Kidney (tissue), 13 donors: ENCODE measurements at regions not wholly inside any gene's neighbourhood (a gene's known extent, or its start where the extent isn't known, plus 50 kb on each side); places are given as distances from the start of the nearest gene placed in this dataset.

ENCODE experiments used
- DNase-seq, 5 donors: peaks; one replicate each; pipeline ENCODE4 v3.0.0-alpha.2; 2013 to 2020
- FAIRE-seq: peaks from 2 replicates; lab custom pipeline; 2012; peaks lifted over from hg19 to GRCh38; lab: Jason Lieb, UNC
- H3K27ac ChIP-seq, 2 donors: one replicate each; pipeline ENCODE4 v1.7.0; 2013; ENCODE audit warnings: low read depth in 2 of 2, low read length in 2 of 2, inconsistent platforms in 1 of 2
- H3K27me3 ChIP-seq: one replicate; pipeline ENCODE4 v1.7.1; 2013; ENCODE audit warnings: low read length, inconsistent platforms; ENCODE audit not compliant: control insufficient read depth, insufficient read depth
- H3K36me3 ChIP-seq, 3 donors: one replicate each; pipeline versions ENCODE4 v1.7.0 to v1.7.1; 2013; ENCODE audit warnings: low read length in 3 of 3, control low read depth in 1 of 3, inconsistent platforms in 1 of 3; ENCODE audit not compliant: insufficient read depth in 3 of 3, control insufficient read depth in 2 of 3
- H3K4me1 ChIP-seq, 3 donors: one replicate each; pipeline versions ENCODE4 v1.7.0 to v1.7.1; 2013; ENCODE audit warnings: low read length in 3 of 3, inconsistent platforms in 1 of 3, low read depth in 1 of 3; ENCODE audit not compliant: control insufficient read depth in 2 of 3, insufficient read depth in 2 of 3
- H3K4me3 ChIP-seq, 3 donors: one replicate each; pipeline versions ENCODE4 v1.7.0 to v1.8.1; 2013; ENCODE audit warnings: low read length in 3 of 3, control low read depth in 1 of 3, inconsistent platforms in 1 of 3
- H3K9ac ChIP-seq, 3 donors: one replicate each; pipeline versions ENCODE4 v1.7.0 to v1.7.1; 2013; ENCODE audit warnings: low read length in 3 of 3, control low read depth in 1 of 3, inconsistent platforms in 1 of 3
- H3K9me3 ChIP-seq, 3 donors: one replicate each; pipeline versions ENCODE4 v1.7.0 to v1.7.1; 2013; ENCODE audit warnings: low read length in 3 of 3, control low read depth in 1 of 3, inconsistent platforms in 1 of 3; ENCODE audit not compliant: control insufficient read depth in 2 of 3, insufficient read depth in 1 of 3
- intact Hi-C: fragments of 100-400 bp; cut with DNase I; formaldehyde crosslinking; loops from one replicate; pipeline ENCODE4 v1.11.1; 2022
- TF ChIP-seq, protein P1 (sequence below): IDR thresholded peaks from 3 replicates; pipeline ENCODE4 v1.5.1; 2012; ENCODE audit warnings: mild to moderate bottlenecking, moderate library complexity, borderline replicate concordance; ENCODE audit not compliant: insufficient read depth; ENCODE audit errors: extremely low read depth
- donor health status: control.
- donor health status: control.
- donor health status: control.
- donor health status: control.
- donor health status: control.
- donor health status: DM: yes; HTN: yes; CAD: no.
- donor health status: Normal renal cell carcinoma (clear cell type).

DNA sequence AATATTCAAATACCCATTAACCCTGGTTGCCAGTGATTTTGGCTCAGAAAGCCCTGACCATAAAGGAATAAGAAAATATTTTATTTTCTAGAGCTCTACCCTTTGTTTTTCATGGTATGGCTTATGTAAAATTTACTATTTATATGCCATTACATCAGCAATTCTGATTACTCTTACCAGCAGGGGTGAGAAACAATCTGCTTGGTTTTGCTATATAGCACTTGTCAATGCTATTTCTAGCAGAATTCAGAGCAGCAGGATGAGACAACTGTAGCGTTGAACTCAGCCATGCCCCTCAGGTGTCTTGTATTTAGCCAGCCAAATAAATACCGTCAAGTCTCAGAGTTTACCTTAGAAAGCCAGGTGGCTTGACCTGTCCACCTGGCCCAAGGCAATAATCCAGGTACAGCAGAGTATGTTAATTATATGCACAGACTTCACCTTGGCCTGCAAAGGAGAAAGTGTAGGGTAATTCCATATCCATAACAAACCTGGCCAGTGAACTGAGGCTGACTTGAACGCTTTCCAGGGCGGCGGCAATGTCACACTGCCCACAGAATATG lies 1303.5 kb downstream of the RAPGEF2 start:
- FAIRE-seq (no peak), DNase-seq (no peak)
- Histone ChIP-seq H3K4me1 (no peaks in the 10 kb centered on the region), H3K27ac (no peak overlapping the region), H3K9me3 (no peaks in the 10 kb centered on the region), H3K4me3 (no peak overlapping the region), H3K9ac (no peak overlapping the region), H3K27me3 (no peaks in the 10 kb centered on the region), H3K36me3 (no peaks in the 10 kb centered on the region)
- intact Hi-C loops: no loop called here
- TF ChIP-seq, protein P1, sequence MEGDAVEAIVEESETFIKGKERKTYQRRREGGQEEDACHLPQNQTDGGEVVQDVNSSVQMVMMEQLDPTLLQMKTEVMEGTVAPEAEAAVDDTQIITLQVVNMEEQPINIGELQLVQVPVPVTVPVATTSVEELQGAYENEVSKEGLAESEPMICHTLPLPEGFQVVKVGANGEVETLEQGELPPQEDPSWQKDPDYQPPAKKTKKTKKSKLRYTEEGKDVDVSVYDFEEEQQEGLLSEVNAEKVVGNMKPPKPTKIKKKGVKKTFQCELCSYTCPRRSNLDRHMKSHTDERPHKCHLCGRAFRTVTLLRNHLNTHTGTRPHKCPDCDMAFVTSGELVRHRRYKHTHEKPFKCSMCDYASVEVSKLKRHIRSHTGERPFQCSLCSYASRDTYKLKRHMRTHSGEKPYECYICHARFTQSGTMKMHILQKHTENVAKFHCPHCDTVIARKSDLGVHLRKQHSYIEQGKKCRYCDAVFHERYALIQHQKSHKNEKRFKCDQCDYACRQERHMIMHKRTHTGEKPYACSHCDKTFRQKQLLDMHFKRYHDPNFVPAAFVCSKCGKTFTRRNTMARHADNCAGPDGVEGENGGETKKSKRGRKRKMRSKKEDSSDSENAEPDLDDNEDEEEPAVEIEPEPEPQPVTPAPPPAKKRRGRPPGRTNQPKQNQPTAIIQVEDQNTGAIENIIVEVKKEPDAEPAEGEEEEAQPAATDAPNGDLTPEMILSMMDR: no peak

DNA sequence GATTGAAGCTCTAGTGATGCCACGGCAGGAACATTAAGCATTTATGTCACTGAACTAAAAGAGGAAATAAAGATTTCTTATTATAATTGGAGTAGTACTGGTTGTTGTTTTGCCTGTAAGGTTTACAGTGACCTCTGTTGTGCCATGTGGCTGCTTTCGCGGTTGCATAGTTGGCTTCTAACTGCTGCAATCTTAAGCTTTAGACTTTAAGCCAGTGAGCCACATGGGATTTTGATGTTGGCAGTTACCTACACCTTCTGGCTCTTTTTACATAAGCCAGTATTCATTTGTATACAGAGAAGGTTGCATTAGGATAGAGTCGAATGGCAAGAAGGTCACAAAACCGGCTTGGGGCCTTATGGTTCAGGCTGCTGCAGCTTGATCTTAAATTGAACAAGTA lies 1311.6 kb downstream of the RAPGEF2 start:
- no peaks in the 10 kb centered on the region for H3K9me3 ChIP-seq
- no peaks in the 10 kb centered on the region for H3K36me3 ChIP-seq
- H3K4me1 ChIP-seq: no peaks in the 10 kb centered on the region
- TF ChIP-seq, protein P1: no peak
- H3K9ac ChIP-seq: no peak overlapping the region
- no peaks in the 10 kb centered on the region for H3K27me3 ChIP-seq
- no peak for FAIRE-seq
- H3K4me3 ChIP-seq: no peak overlapping the region
- H3K27ac ChIP-seq: no peak overlapping the region
- intact Hi-C loops: no loop called here
- no peak for DNase-seq

DNA sequence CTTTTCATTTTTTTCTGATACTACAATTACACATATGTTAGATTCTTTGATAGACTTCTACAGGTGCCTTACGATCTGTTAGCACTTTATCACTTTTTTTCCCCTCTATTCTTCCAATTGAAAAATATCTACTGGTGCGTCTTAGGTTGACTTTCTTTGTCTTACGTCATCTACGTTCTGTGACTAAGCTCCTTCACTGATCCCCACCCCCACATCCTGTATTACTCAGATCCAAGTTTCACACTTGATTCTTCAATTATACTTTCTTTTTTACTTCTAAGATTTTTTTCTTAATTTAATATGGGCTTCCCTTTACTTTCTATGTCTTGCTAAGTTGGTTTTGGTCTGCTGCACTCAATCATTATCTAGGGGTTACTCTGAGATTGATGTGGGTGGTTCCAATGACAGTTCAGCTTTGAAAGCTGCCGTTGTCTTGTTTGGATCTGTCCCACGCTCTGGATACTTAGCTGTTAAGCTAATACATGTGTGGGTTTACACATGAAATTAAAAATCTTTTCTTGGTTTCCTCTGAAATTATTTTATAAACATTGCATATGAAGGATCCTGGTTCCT lies 1321.1 kb downstream of the RAPGEF2 start:
- no peaks in the 10 kb centered on the region for H3K9me3 ChIP-seq
- TF ChIP-seq, protein P1: no peak
- H3K36me3 ChIP-seq: no peaks in the 10 kb centered on the region
- FAIRE-seq: no peak
- no peak overlapping the region for H3K9ac ChIP-seq
- no peak overlapping the region for H3K27ac ChIP-seq
- intact Hi-C loops: no loop called here
- no peak for DNase-seq
- H3K4me3 ChIP-seq: no peak overlapping the region
- H3K27me3 ChIP-seq: no peaks in the 10 kb centered on the region
- no peaks in the 10 kb centered on the region for H3K4me1 ChIP-seq

DNA sequence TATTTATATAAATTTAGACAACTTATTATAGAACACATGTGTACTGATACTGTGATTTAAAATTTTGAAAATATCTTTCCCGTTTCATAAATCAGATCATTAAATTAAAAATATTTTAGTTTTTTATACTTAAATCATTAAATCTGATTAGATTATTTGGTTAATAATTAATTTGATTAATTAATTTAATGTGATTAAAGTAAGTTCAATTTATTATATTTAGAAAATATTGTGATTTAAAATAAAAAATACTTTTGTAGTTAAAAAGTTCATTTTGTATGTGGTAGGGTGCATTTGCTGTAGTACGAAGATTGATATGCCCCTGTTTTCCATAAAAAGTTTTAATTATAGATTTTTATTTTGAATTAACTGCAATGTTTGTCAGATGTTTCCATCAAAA lies 1323.4 kb downstream of the RAPGEF2 start:
- no peak overlapping the region for H3K9ac ChIP-seq
- H3K27ac ChIP-seq: no peak overlapping the region
- no peak overlapping the region for H3K4me3 ChIP-seq
- no peaks in the 10 kb centered on the region for H3K4me1 ChIP-seq
- no peaks in the 10 kb centered on the region for H3K36me3 ChIP-seq
- DNase-seq: no peak
- TF ChIP-seq, protein P1: no peak
- intact Hi-C loops: no loop called here
- H3K27me3 ChIP-seq: no peaks in the 10 kb centered on the region
- no peaks in the 10 kb centered on the region for H3K9me3 ChIP-seq
- peak; percentile 93 for FAIRE-seq
